ENCODE measurements at regions not wholly inside any gene's neighbourhood (a gene's known extent, or its start where the extent isn't known, plus 50 kb on each side); places are given as distances from the start of the nearest gene placed in this dataset.

DNA sequence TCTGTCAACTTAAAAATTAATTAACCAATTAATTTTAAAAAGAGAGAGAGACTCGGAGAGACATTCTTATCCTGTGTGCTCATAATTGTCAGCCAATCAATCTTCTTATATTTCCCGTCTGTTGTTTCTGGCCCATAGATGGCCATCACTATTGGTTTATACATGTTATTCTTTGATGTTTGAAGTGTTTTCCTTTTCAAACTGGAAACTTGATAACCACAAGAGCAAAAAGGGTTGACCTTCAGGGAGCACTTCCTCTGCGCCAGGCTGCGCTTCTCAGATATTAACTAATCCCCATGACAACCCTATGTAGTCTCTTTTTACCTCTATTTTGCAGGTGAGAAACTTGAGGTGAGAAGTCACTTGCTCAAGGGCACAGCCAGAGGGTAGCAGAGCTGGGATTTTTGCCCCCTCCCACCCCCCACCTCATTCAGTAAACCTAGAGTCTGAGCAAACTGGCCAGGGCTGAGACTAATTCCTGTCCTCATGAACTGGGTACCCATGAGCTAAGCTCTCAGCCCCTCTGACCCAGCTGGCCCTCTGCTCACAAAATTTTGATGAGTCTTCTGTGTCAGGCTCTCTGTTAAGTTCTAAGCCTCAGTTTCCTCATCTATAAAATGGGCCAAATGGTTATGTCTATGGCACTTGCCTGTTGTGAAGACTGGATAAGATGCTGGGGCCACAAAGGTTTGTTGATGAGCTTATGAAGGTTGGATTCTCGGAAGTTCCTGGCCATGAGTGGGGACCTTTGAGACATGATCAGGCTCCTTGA is 86.0 kb upstream of the SH3PXD2B start:
- H3K27me3 Mint-ChIP-seq (ENCODE audit: insufficient read depth) = no peaks in the 10 kb centered on the region
- Histone ChIP-seq H3K4me3 (ENCODE audit: low read length) (no peak overlapping the region), H3K27ac (ENCODE audit: low read depth, low read length) (no peak overlapping the region), H3K27me3 (ENCODE audit: control insufficient read depth, insufficient read depth, low read length, poor library complexity, severe bottlenecking) (no peaks in the 10 kb centered on the region), H3K9me3 (ENCODE audit: control insufficient read depth, low read length) (no peaks in the 10 kb centered on the region), H3K4me1 (ENCODE audit: control insufficient read depth, insufficient read depth, low read length) (no peaks in the 10 kb centered on the region), H3K36me3 (ENCODE audit: control insufficient read depth, insufficient read depth, low read length) (no peaks in the 10 kb centered on the region), H3K9ac (ENCODE audit: extremely low read depth, low read length, poor library complexity, severe bottlenecking) (no peak overlapping the region)
- DNase-seq = peak; percentile 10
- H3K36me3 Mint-ChIP-seq (ENCODE audit: low read depth) = no peaks in the 10 kb centered on the region
- no peaks in the 10 kb centered on the region for H3K9me3 Mint-ChIP-seq
- no peak overlapping the region for H3K27ac Mint-ChIP-seq
- TF ChIP-seq, protein P1, sequence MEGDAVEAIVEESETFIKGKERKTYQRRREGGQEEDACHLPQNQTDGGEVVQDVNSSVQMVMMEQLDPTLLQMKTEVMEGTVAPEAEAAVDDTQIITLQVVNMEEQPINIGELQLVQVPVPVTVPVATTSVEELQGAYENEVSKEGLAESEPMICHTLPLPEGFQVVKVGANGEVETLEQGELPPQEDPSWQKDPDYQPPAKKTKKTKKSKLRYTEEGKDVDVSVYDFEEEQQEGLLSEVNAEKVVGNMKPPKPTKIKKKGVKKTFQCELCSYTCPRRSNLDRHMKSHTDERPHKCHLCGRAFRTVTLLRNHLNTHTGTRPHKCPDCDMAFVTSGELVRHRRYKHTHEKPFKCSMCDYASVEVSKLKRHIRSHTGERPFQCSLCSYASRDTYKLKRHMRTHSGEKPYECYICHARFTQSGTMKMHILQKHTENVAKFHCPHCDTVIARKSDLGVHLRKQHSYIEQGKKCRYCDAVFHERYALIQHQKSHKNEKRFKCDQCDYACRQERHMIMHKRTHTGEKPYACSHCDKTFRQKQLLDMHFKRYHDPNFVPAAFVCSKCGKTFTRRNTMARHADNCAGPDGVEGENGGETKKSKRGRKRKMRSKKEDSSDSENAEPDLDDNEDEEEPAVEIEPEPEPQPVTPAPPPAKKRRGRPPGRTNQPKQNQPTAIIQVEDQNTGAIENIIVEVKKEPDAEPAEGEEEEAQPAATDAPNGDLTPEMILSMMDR (conservative IDR thresholded peaks at IDR 0.05) = no peak
- whole genome bisulfite sequencing, 2 experiments (ENCODE audit: insufficient coverage in 1 of 2, insufficient read length in 1 of 2) = 90 to 100% methylated on average over 2 to 5 of the region's 5 CpGs
- H3K4me1 Mint-ChIP-seq = no peaks in the 10 kb centered on the region
- no peak overlapping the region for H3K4me3 Mint-ChIP-seq

DNA sequence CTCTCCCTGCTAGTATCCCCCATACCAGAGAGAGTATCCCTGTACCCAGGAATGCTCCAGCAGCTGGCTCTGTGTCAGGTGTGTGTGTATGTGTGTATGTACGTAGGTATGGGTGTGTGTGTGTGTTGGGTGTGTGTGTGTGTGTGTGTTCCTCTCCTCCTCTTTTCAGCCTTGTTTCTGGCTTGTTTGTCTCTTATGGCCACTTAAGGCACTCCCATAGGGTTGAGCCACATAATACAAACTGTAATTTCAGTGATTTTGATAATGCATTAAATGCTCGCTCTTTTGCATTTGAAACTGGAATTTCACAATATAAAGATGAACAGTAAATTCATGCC is 80.8 kb upstream of the SH3PXD2B start:
- Histone ChIP-seq H3K4me1 (ENCODE audit: control insufficient read depth, insufficient read depth, low read length) (no peaks in the 10 kb centered on the region), H3K36me3 (ENCODE audit: control insufficient read depth, insufficient read depth, low read length) (no peaks in the 10 kb centered on the region), H3K9me3 (ENCODE audit: control insufficient read depth, low read length) (no peaks in the 10 kb centered on the region), H3K27me3 (ENCODE audit: control insufficient read depth, insufficient read depth, low read length, poor library complexity, severe bottlenecking) (no peaks in the 10 kb centered on the region), H3K4me3 (ENCODE audit: low read length) (no peak overlapping the region), H3K9ac (ENCODE audit: extremely low read depth, low read length, poor library complexity, severe bottlenecking) (no peak overlapping the region), H3K27ac (ENCODE audit: low read depth, low read length) (no peak overlapping the region)
- Mint-ChIP-seq H3K4me3 (no peak overlapping the region), H3K9me3 (no peaks in the 10 kb centered on the region), H3K27me3 (ENCODE audit: insufficient read depth) (peaks cover 2% of the 10 kb centered on the region), H3K36me3 (ENCODE audit: low read depth) (no peaks in the 10 kb centered on the region), H3K4me1 (no peaks in the 10 kb centered on the region), H3K27ac (no peak overlapping the region)
- no peak for DNase-seq
- TF ChIP-seq, protein P1 (conservative IDR thresholded peaks at IDR 0.05) = no peak
- WGBS, 2 experiments (ENCODE audit: insufficient coverage in 1 of 2, insufficient read length in 1 of 2) = 95% methylated on average over 2 of the region's 2 CpGs; no CpG with 5 or more reads in 1 of the 2 experiments

DNA sequence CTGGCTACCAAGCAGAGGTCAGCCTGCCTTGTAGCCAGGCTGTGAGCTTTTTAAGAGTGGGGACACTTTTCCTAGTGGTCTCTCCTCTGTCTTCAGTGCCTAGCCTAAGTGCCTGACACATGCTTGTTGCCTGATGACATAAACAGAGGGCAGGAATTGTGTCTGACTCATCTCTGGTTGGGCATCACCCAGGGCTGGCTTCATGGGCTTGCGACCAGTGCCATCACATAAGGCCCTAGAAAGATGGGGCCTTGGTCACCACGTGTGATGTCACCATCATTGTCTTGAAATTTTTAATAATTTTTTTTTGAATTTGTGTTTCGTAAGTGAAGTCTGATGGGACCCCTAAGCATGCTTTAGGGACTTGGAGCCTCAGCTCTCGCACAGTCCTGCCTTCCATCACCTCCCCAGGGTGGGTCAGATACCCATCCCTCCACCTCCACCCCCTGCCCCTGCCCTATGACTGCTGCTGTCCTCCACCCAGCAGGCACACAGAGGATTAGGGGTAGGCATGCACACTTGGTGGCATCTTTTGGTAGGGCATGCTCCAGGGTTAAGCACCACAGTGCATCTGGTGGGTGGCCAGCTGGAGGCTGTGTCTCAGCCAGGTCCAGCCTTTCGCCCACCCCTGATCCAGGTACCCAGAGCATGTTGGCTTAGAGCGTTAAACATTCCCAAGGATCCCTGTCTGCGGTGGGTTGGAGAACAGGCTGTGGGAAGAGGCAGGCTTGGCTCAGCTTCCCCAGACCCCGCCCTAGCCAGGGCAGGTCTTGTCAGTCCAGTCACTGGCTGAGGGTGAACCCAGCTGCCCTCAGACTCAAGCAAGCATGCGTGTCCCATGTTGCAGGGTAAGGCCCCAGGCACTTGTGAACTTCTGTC is 80.1 kb upstream of the SH3PXD2B start:
- Mint-ChIP-seq H3K9me3 (no peaks in the 10 kb centered on the region), H3K27ac (no peak overlapping the region), H3K27me3 (ENCODE audit: insufficient read depth) (peaks cover 2% of the 10 kb centered on the region), H3K4me3 (no peak overlapping the region), H3K4me1 (no peaks in the 10 kb centered on the region), H3K36me3 (ENCODE audit: low read depth) (no peaks in the 10 kb centered on the region)
- no peak overlapping the region for H3K27ac ChIP-seq (ENCODE audit: low read depth, low read length)
- H3K27me3 ChIP-seq (ENCODE audit: control insufficient read depth, insufficient read depth, low read length, poor library complexity, severe bottlenecking) = no peaks in the 10 kb centered on the region
- TF ChIP-seq, protein P1 (conservative IDR thresholded peaks at IDR 0.05) = no peak
- H3K4me3 ChIP-seq (ENCODE audit: low read length) = no peak overlapping the region
- DNase-seq = peak; percentile 39
- no peaks in the 10 kb centered on the region for H3K36me3 ChIP-seq (ENCODE audit: control insufficient read depth, insufficient read depth, low read length)
- no peaks in the 10 kb centered on the region for H3K9me3 ChIP-seq (ENCODE audit: control insufficient read depth, low read length)
- 88 to 89% methylated on average over 4 to 9 of the region's 9 CpGs for WGBS, 2 experiments (ENCODE audit: insufficient coverage in 1 of 2, insufficient read length in 1 of 2)
- H3K4me1 ChIP-seq (ENCODE audit: control insufficient read depth, insufficient read depth, low read length) = no peaks in the 10 kb centered on the region
- no peak overlapping the region for H3K9ac ChIP-seq (ENCODE audit: extremely low read depth, low read length, poor library complexity, severe bottlenecking)
